SK-N-SH (cell line): ENCODE measurements at regions not wholly inside any gene's neighbourhood (a gene's known extent, or its start where the extent isn't known, plus 50 kb on each side); places are given as distances from the start of the nearest gene placed in this dataset.

Experiments
- CTCF ChIA-PET: fragments of 300-600, 350-600 bp; formaldehyde crosslinking; extraction: SDS; loops from one replicate; lab custom pipeline; 2021; lab: Yijun Ruan, JAX
- POLR2A ChIA-PET: fragments of 350-600 bp; sonication (Branson Sonifier 250); formaldehyde crosslinking; extraction: SDS; loops from one replicate; lab custom pipeline; 2020; ENCODE audit warnings: antibody characterized with exemption, inconsistent platforms; lab: Yijun Ruan, JAX
- DNase-seq: peaks from one replicate; pipeline ENCODE4 v3.0.0; 2012
- H2AFZ ChIP-seq: fragments of 200-600 bp; sonication (generic); 2 replicates; pipeline ENCODE4 v1.8.1; 2016; ENCODE audit warnings: antibody characterized with exemption, mild to moderate bottlenecking, low read depth
- H3F3A ChIP-seq: fragments of 200-600 bp; sonication (generic); replicated peaks from 2 replicates; pipeline ENCODE3; 2016; ENCODE audit warnings: antibody characterized with exemption, mild to moderate bottlenecking; ENCODE audit not compliant: insufficient read depth
- H3K27ac ChIP-seq, 2 experiments: fragments of 200-500 bp in 1 of 2; fragments of 200-600 bp in 1 of 2; sonication (Bioruptor generic) in 1 of 2; sonication (generic), shearing (Covaris generic) in 1 of 2; 2 replicates each; pipeline versions ENCODE4 v1.5.1 to v1.6.1; 2014 to 2016; ENCODE audit warnings: low read depth in 2 of 2, inconsistent platforms in 1 of 2, low read length in 1 of 2, mild to moderate bottlenecking in 1 of 2, mixed read lengths in 1 of 2
- H3K27me3 ChIP-seq: fragments of 200-600 bp; sonication (generic), shearing (Covaris generic); 2 replicates; pipeline ENCODE4 v1.6.1; 2016; ENCODE audit warnings: mixed run types; ENCODE audit not compliant: insufficient read depth
- H3K36me3 ChIP-seq, 2 experiments: fragments of 200-500 bp in 1 of 2; fragments of 200-600 bp in 1 of 2; sonication (Bioruptor generic) in 1 of 2; sonication (generic) in 1 of 2; replicated peaks in 1 of 2; 2 replicates each; pipeline versions ENCODE3 to v1.5.1; 2014 to 2016; ENCODE audit warnings: low read length in 1 of 2, mild to moderate bottlenecking in 1 of 2; ENCODE audit not compliant: insufficient read depth in 2 of 2, control insufficient read depth in 1 of 2
- H3K4me1 ChIP-seq, 2 experiments: fragments of 200-500 bp in 1 of 2; fragments of 200-600 bp in 1 of 2; sonication (Bioruptor generic) in 1 of 2; sonication (generic), shearing (Covaris generic) in 1 of 2; 2 replicates each; pipeline versions ENCODE4 v1.5.1 to v1.6.1; 2014 to 2016; ENCODE audit warnings: low read depth in 1 of 2, low read length in 1 of 2, mixed run types in 1 of 2; ENCODE audit not compliant: insufficient read depth in 2 of 2, control insufficient read depth in 1 of 2
- H3K4me2 ChIP-seq: fragments of 200-600 bp; sonication (generic), shearing (Covaris generic); 2 replicates; pipeline ENCODE4 v1.6.1; 2017; ENCODE audit warnings: mixed run types
- H3K4me3 ChIP-seq, 2 experiments: fragments of 200-500 bp in 1 of 2; fragments of 200-600 bp in 1 of 2; sonication (Bioruptor generic) in 1 of 2; sonication (generic), shearing (Covaris generic) in 1 of 2; 2 replicates each; pipeline versions ENCODE4 v1.5.1 to v1.8.1; 2014 to 2016; ENCODE audit warnings: low read depth in 2 of 2, inconsistent platforms in 1 of 2, low read length in 1 of 2, mild to moderate bottlenecking in 1 of 2, mixed read lengths in 1 of 2, moderate library complexity in 1 of 2
- H3K79me2 ChIP-seq: fragments of 200-600 bp; sonication (generic); 2 replicates; pipeline ENCODE4 v1.8.1; 2017; ENCODE audit warnings: mild to moderate bottlenecking; ENCODE audit not compliant: insufficient read depth
- H3K9ac ChIP-seq: fragments of 200-600 bp; sonication (generic); 2 replicates; pipeline ENCODE4 v1.6.1; 2017; ENCODE audit warnings: mixed run types
- H3K9me2 ChIP-seq: fragments of 200-600 bp; sonication (generic); 2 replicates; pipeline ENCODE4 v1.6.1; 2017; ENCODE audit warnings: mixed run types
- H3K9me3 ChIP-seq: fragments of 200-600 bp; sonication (generic); 2 replicates; pipeline ENCODE4 v1.6.1; 2017; ENCODE audit warnings: mixed run types, mild to moderate bottlenecking, moderate library complexity
- H4K20me1 ChIP-seq: fragments of 200-600 bp; sonication (generic); 2 replicates; pipeline ENCODE4 v1.6.1; 2017; ENCODE audit warnings: mild to moderate bottlenecking, mixed run types; ENCODE audit not compliant: insufficient read depth
- CHD2 ChIP-seq: fragments of 150-350 bp; IDR thresholded peaks from 2 replicates; pipeline ENCODE4 v1.6.1; 2018; ENCODE audit warnings: low read length; ENCODE audit not compliant: partially characterized antibody
- FOSL2 ChIP-seq: IDR thresholded peaks from 2 replicates; pipeline ENCODE4 v1.4.0; 2012; ENCODE audit warnings: low read depth, mild to moderate bottlenecking, moderate library complexity, borderline replicate concordance
- GABPA ChIP-seq: IDR thresholded peaks from 2 replicates; pipeline ENCODE4 v1.4.0; 2012; ENCODE audit warnings: low read depth, mild to moderate bottlenecking
- GATA2 ChIP-seq: sonication (generic); formaldehyde crosslinking; IDR thresholded peaks from 2 replicates; pipeline ENCODE4 v1.5.0; 2020; ENCODE audit warnings: mild to moderate bottlenecking, missing genetic modification reagents
- JUND ChIP-seq: IDR thresholded peaks from 2 replicates; pipeline ENCODE4 v1.4.0; 2012
- MXI1 ChIP-seq: IDR thresholded peaks from 2 replicates; pipeline ENCODE4 v1.6.1; 2012; ENCODE audit warnings: mild to moderate bottlenecking, low read depth, low read length, improper control_type of control experiment
- RAD21 ChIP-seq: IDR thresholded peaks from 2 replicates; pipeline ENCODE4 v1.6.1; 2012; ENCODE audit warnings: mild to moderate bottlenecking, low read length
- RCOR1 ChIP-seq: fragments of 150-350 bp; IDR thresholded peaks from 2 replicates; pipeline ENCODE4 v1.6.1; 2017; ENCODE audit warnings: antibody characterized with exemption, low read length
- REST ChIP-seq: IDR thresholded peaks from 2 replicates; pipeline ENCODE4 v1.6.1; 2012; ENCODE audit warnings: mild to moderate bottlenecking, low read depth, low read length, moderate library complexity
- RXRA ChIP-seq: IDR thresholded peaks from 2 replicates; pipeline ENCODE4 v1.4.0; 2012; ENCODE audit warnings: low read depth, mild to moderate bottlenecking, borderline replicate concordance
- SIN3A ChIP-seq: IDR thresholded peaks from 2 replicates; pipeline ENCODE4 v1.6.1; 2012; ENCODE audit warnings: low read depth, mild to moderate bottlenecking, low read length, moderate library complexity, borderline replicate concordance
- SMC3 ChIP-seq: IDR thresholded peaks from 2 replicates; pipeline ENCODE4 v1.6.1; 2012; ENCODE audit warnings: low read depth, low read length, improper control_type of control experiment
- TAF1 ChIP-seq: IDR thresholded peaks from 2 replicates; pipeline ENCODE4 v1.6.1; 2012; ENCODE audit warnings: low read depth, mild to moderate bottlenecking, low read length, moderate library complexity, borderline replicate concordance
- TEAD4 ChIP-seq: IDR thresholded peaks from 2 replicates; pipeline ENCODE4 v1.4.0; 2012; ENCODE audit warnings: mild to moderate bottlenecking, borderline replicate concordance; ENCODE audit not compliant: insufficient read depth
- USF1 ChIP-seq: IDR thresholded peaks from 2 replicates; pipeline ENCODE4 v1.4.0; 2012; ENCODE audit warnings: low read depth, borderline replicate concordance
- USF2 ChIP-seq: fragments of 150-350 bp; IDR thresholded peaks from 2 replicates; pipeline ENCODE4 v1.6.1; 2017; ENCODE audit warnings: antibody characterized with exemption, low read length, low read depth, borderline replicate concordance
- YY1 ChIP-seq: IDR thresholded peaks from 2 replicates; pipeline ENCODE4 v1.4.0; 2012; ENCODE audit warnings: low read depth, mild to moderate bottlenecking
- WGBS: methylation state at CpG from one replicate; pipeline ENCODE4 v1.1.6; 2017; ENCODE audit warnings: low lambda C conversion rate; 5-methylcytosine and 5-hydroxymethylcytosine counted together

- TF ChIP-seq USF2, result no peak
- TF ChIP-seq USF1, result no peak
- TF ChIP-seq MXI1, result no peak
Measured at GRCh38 chr1:99496067-99496466, 149.8 kb upstream of the PALMD start (continued).

GRCh38 chr1:99497690-99498089 lies 148.2 kb upstream of the PALMD start:
- H3K27ac ChIP-seq, result no peak overlapping the region
- H3K9ac ChIP-seq, result no peak overlapping the region
- H3K79me2 ChIP-seq, result no peaks in the 10 kb centered on the region
- no peaks in the 10 kb centered on the region for H3K36me3 ChIP-seq
- ChIA-PET CTCF (interaction anchor here (0.7 to 1.7 kb wide), 4 partner anchors 29 to 317 kb away, joined by 3 to 7 read pairs (median 4); no protein-coding TSS in a partner anchor), POLR2A (no interaction called here)
- WGBS, result 74% methylated on average over 1 of the region's 1 CpG
- H3K9me2 ChIP-seq, result no peaks in the 10 kb centered on the region
- H3K4me1 ChIP-seq, result no peaks in the 10 kb centered on the region
- H3K9me3 ChIP-seq, result no peaks in the 10 kb centered on the region
- DNase-seq, result no peak
- no peaks in the 10 kb centered on the region for H3F3A ChIP-seq
- TF ChIP-seq SIN3A (no peak), FOSL2 (no peak), YY1 (no peak), TAF1 (no peak), TEAD4 (no peak), RCOR1 (no peak), SMC3 (no peak), CHD2 (no peak), RAD21 (no peak)
- no peak overlapping the region for H3K4me2 ChIP-seq
- no peaks in the 10 kb centered on the region for H3K27me3 ChIP-seq
- H3K4me3 ChIP-seq, result no peak overlapping the region
- H2AFZ ChIP-seq, result peak overlapping the region; percentile 17; the same call in 1 of the 2 replicates
- no peaks in the 10 kb centered on the region for H4K20me1 ChIP-seq

DNA sequence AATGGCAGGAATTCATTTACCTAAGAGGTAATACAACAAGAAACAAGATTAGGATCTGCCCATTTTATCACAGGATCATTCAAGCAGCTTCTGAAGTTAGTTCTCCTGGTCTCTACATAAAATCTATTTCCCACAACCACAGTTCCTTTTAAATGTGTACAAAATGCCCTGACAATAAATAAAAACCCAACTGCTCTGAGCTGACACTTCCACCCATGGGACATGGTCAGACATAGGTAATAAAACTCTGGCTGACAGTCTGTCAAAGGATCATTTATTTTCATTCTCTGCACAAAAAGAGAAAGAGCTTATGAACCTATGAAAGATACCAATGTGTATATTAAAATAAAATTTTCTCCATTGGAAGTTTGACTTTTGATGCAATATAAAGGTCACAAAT lies 145.4 kb upstream of the PALMD start:
- Histone ChIP-seq H3K27me3 (no peaks in the 10 kb centered on the region), H3K9me2 (no peaks in the 10 kb centered on the region), H3K4me2 (no peak overlapping the region), H3K27ac (no peak overlapping the region), H4K20me1 (no peaks in the 10 kb centered on the region), H3K4me3 (no peak overlapping the region), H2AFZ (no peak overlapping the region), H3K79me2 (no peaks in the 10 kb centered on the region), H3F3A (no peaks in the 10 kb centered on the region), H3K4me1 (no peaks in the 10 kb centered on the region), H3K9me3 (no peaks in the 10 kb centered on the region), H3K9ac (no peak overlapping the region), H3K36me3 (no peaks in the 10 kb centered on the region)
- ChIA-PET POLR2A (no interaction called here), CTCF (interaction anchor here (0.6 to 1.0 kb wide), 2 partner anchors 26 to 699 kb away, joined by 3 read pairs; no protein-coding TSS in a partner anchor)
- TF ChIP-seq JUND (no peak), GATA2 (no peak), RXRA (no peak), REST (no peak), GABPA (no peak), TAF1 (no peak)
- no peak for DNase-seq
